GM21737 (cell line): ENCODE measurements at regions not wholly inside any gene's neighbourhood (a gene's known extent, or its start where the extent isn't known, plus 50 kb on each side); places are given as distances from the start of the nearest gene placed in this dataset.

Experiments used
- ATAC-seq: cut with Tn5 transposase; IDR thresholded peaks from one replicate; pipeline ENCODE4 v1.9.1; 2021; ENCODE audit warnings: mild to moderate bottlenecking, moderate library complexity; ENCODE audit not compliant: unreplicated experiment

DNA sequence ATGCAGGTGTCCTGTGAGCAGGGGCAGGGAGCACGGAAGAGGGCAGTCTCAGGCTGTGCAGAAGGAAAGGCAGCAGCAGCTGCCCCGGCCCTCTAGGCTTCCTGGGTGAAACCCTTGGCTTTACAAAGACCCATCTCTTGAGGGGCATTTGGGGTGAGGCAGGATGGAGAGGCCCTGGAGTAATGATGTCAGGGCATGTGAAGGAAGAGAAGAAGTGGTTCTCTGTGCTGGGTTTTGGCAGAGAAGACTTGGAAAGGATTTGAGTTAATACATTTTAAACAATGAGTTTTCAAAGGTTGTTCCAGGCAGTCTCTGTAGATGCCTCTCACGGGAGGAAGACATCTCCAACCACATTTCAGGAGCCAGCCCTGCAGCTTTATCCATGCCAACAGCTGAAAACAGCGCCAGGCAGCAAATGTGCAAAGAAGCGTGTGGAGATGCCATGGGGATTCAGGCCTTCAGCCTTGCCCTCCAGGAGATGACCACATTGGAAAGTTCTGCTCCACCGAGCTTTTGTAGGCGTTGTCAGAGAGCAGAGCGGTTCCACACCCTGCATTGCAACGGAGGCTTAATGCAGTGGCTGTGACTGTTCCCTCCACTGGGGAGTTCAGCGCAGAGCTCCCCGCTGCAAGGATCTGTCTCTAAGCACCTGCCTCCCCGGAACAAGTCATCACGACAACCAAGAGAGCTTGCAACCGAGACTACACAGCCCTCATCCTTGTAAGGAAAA is 322.8 kb downstream of the UQCRFS1 start:
- ATAC-seq = no peak

- ATAC-seq = no peak
These were observed 324.9 kb downstream of the UQCRFS1 start for GRCh38 chr19:28887920-28888618.

GRCh38 chr19:28886708-28887107 is 326.2 kb downstream of the UQCRFS1 start:
- ATAC-seq = no peak

GRCh38 chr19:28885965-28886364 is 327.0 kb downstream of the UQCRFS1 start:
- no peak for ATAC-seq

GRCh38 chr19:28884786-28885476 is 328.0 kb downstream of the UQCRFS1 start:
- no peak for ATAC-seq

DNA sequence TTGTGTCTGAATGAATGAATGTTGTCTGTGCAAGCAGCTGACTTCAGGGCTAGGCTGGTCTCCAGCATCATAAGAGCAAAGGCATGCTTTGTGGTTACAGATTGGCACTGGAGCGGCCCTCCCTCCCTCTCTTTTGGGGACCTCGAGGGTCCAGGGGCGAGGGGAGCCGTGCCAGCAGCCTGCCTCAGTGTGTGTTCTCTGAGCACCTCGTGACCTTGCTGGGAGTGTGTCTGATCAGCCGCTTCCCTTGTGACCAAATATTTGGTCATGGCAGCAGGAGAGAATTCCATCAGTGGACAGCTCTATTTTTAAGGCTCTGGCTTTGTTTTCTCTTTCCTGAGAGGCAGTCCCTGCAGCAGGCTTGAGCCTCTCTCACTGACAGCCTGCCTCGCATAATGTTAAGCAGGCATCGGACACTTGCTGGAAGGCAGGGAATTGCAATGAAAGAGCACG is 329.7 kb downstream of the UQCRFS1 start:
- no peak for ATAC-seq

DNA sequence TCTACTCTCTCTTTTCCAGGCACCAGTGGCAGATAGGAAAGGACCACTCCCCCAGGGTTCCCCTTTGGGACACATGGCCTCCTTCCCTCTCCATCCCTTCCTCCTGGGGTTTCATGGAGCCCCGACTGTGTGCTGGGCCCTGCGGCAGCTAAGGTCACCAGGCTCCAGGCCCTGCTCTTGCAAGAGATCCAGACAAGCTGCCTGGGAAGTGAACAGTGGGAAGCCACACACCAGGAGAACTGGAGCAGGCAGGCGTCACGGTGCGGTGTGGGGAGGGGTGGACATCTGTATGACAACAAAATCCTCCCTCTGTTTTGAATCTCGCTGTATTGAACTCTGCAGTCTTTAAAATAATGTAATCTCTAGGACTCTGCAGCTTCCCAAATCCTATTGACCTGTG is 330.1 kb downstream of the UQCRFS1 start:
- ATAC-seq = no peak

DNA sequence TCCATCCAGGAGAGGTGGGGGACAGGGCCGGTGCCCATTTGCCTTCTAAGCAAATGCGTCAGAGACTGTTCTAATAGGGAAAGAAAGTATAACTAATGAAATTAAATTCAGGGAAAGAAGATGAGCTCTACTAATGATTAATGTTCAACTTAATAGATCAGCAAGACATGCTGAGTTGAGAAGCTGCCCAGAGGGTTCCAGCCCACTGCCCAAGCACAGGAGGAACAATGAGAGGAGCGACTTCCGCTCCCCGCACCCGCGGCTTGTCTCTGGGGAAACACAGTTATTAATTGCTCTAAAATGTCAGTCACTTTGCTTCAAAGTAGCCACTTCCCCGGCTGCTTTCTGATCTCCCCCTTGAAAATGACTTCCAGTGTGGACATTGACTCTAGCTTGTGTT is 331.3 kb downstream of the UQCRFS1 start:
- ATAC-seq = no peak

DNA sequence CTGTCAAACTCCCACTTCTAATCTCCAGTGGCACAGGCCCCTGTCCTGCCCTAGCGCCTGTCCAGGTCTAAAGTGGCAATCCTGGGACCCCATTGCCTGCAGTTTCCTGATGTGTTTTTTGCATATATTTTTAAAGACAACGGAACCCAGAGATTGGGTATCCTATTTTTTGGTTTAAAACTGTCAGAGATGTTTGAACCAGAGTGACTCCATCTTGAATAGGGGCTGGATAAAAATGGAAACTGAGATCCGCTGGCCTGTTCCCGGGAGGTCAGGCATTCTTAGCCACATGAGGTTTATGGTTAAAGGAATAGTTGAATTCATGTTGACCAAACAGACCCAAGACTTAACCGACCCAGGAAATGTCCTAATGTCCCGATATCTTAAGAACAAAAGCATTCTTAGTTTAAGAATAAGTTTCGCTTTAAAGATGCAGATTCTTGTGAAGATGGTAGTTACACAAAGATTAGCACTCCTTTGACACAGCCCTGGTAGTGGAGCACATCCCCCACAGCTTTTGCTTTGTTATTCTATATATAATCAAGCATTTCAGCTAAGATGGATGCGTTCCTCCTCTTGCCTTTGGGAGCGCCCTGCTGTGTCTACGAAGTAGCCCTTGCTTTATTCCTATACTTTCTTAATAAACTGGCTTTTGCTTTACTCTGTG is 332.1 kb downstream of the UQCRFS1 start:
- ATAC-seq = no peak

DNA sequence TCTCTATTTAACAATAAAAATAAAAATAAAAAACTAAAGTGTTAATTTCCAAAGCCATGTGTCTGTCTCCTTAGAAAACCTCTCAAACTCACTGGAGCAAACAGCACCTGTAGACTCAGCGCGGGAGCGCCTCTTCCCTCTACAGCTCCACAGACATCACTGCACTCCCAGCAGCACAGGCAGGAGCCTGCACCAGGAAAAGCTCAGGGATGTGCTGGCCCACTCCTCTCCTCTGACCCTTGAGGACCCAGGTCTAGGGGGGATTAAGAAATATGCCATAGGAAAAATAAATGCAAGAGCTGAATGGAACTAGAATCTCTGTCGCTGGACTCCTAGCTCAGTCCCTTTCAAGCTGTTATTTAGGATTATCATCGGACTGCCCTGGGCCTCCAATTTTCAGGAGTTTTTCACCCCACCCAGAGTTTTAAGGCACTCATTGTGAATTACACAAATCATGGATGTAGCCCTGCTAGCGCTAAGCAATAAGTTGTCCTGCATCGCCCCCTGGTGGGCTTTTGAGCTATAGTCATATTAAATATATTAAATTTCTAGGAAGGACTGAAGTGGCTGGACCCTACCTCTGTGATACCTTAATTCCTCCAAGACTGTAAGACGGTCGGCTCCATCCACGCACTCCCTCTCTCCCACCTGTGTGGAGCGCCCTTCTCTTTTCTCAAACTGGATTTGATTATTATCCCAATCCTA is 333.9 kb downstream of the UQCRFS1 start:
- no peak for ATAC-seq

- no peak for ATAC-seq
These were observed 336.3 kb downstream of the UQCRFS1 start for GRCh38 chr19:28876609-28877123.

DNA sequence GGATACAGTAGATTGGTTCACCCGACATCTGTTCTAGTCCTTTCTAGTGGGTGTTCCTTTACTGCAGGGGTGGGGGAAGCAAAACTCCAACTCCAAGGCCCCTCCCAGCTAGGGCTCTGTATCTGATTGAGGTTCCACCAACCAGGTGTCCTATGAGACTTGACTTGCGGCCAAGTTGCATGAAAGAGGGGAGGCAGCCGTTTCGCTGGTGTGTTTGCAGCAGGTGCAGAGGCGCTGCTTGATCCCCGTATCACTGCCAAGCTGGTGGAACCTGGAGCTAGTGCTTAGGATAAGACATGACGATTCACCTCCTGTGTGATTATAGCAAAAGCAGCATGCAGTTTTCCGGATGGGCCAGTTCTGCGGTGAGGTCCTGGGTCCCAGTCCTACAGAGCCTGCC is 338.2 kb downstream of the UQCRFS1 start:
- ATAC-seq = no peak

- no peak for ATAC-seq
These were observed 339.6 kb downstream of the UQCRFS1 start for GRCh38 chr19:28873301-28873700.

DNA sequence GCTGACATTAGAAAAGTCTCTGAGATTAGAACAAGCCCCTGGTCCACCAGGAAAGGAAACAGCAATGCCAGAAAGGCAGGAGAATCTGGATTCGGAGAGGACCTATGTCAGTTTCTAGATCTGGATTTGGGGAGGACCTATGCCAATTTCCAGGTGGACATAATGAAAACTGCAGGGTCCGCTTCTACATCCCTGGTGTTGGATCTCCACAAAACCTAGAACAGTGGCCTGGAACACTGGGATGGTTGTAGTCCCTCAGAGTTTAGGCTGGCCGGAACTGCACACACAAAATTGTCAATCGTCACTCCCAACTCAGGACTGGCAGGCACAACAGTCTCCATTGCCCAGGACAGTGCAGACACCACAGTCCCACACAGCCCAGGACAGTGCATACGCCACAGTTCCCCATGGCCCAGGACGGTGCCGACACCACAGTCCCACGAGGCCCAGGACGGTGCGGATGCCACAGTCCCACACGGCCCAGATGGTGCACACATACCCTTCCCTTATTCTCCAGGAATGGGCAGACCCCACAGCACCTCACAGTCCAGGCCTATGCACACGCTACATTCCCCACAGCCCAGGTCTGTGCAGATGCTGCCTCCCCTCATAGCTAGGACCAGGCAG is 341.7 kb downstream of the UQCRFS1 start:
- ATAC-seq = no peak

- ATAC-seq = no peak
These were observed 343.5 kb downstream of the UQCRFS1 start for GRCh38 chr19:28869459-28869858.

GRCh38 chr19:28868836-28869235 is 344.1 kb downstream of the UQCRFS1 start:
- no peak for ATAC-seq

GRCh38 chr19:28867978-28868377 is 345.0 kb downstream of the UQCRFS1 start:
- no peak for ATAC-seq

DNA sequence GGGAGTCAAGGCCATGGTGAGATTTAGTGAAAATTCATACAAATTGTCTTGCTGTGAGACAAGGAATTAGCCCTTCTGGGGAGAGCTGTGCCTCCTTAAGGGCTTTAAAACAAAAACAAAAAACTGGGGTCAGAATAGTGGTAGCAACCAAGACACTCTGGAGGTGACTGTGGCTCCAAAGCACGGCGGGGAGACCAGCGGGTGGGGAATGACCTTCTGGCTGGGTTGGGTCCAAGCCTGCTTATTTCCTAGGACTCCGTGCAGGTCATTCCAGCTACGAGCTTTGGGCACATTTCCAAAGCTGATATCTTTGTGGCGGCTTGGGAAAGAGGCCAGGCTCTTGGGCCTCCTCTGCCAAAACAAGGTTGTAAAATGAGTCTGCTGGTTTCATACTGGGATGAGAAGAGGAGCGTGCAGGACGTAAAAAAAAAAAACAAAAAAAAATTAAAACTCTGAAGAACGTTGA is 348.3 kb downstream of the UQCRFS1 start:
- ATAC-seq = no peak

DNA sequence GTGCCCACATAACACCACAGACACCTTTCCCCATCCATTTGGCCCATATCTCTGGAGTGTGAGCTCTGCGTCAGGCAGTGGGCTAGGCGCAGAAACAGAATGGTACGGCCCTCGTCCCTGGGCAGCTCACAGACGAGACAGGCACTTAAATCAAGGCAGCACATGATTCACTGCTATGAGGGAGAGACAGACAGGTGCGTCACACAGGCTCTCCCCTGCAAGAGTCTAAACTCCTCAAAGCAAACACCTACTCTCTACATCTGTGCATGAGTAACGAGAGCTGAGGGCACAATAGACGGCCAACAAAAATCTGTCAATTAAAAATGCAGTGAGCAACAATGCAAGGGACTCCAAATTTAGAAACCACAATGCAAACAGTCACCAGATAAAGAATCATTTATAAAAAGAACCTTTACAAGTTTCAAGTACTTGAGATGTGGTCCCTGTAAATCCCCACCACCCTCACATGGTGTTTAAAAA is 348.9 kb downstream of the UQCRFS1 start:
- ATAC-seq = no peak

- no peak for ATAC-seq
These were observed 350.7 kb downstream of the UQCRFS1 start for GRCh38 chr19:28862238-28862637.
